Pulmonary artery endothelial cell (primary cell): ENCODE measurements at regions not wholly inside any gene's neighbourhood (a gene's known extent, or its start where the extent isn't known, plus 50 kb on each side); places are given as distances from the start of the nearest gene placed in this dataset.

Experiments
- DNase-seq: peaks from one replicate; pipeline ENCODE4 v3.0.0-alpha.2; 2011; ENCODE audit warnings: low read depth, low spot score

- DNase-seq: no peak
Observed at GRCh38 chr13:40488869-40489391, 177.5 kb downstream of the FOXO1 start.

GRCh38 chr13:40490086-40490758, 176.2 kb downstream of the FOXO1 start:
- no peak for DNase-seq

DNA sequence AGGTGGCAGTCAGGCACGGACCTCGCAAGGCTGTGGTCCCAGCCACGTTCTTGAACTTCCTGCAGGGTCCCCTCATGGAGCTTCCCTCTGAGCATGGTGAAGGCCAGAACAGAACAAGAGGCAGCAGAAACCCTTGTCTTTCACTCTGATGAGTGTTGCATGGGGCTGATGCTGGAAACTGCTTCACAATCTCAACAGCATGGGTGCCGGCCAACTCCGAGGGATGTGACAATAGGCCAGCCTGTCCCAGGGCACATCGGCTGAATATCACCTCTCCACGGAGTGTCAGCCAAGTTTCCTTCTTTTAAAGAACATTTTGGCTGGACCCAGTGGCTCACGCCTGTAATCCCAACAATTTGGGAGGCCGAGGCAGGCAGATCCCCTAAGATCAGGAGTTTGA, 173.9 kb downstream of the FOXO1 start:
- DNase-seq: no peak

GRCh38 chr13:40494513-40494912, 171.9 kb downstream of the FOXO1 start:
- no peak for DNase-seq

DNA sequence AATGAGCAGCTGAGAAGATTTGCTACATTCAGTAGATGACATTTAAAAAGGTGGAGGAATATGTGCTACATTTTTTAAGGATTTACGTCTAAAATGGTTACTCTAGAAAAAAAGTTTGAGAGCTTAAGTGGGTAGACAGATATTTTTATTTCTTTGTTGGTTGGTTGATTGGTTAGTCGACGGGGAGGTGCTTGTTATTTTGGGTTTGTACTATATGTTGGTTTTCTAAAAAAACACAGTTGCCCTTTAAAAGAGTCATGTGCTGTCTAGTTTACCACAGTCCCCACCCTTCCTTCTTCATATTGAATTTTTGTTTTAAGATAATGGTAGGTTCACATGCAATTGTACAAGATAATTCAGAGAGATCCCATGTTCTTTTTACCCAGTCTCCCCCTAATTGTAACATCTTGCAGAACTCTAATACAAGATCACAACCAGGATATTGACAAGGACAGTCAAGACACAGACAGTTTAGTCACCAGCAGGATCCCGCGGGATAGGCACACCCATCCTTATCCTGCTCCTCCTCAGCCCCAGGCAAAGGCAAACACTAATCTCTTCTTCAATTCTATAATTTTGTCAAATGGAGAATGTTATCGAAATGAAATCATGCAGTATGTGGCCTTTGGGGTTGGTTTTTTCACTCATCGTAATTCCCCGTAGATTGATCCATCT, 171.4 kb downstream of the FOXO1 start:
- no peak for DNase-seq

GRCh38 chr13:40495621-40496001, 170.8 kb downstream of the FOXO1 start:
- no peak for DNase-seq

DNA sequence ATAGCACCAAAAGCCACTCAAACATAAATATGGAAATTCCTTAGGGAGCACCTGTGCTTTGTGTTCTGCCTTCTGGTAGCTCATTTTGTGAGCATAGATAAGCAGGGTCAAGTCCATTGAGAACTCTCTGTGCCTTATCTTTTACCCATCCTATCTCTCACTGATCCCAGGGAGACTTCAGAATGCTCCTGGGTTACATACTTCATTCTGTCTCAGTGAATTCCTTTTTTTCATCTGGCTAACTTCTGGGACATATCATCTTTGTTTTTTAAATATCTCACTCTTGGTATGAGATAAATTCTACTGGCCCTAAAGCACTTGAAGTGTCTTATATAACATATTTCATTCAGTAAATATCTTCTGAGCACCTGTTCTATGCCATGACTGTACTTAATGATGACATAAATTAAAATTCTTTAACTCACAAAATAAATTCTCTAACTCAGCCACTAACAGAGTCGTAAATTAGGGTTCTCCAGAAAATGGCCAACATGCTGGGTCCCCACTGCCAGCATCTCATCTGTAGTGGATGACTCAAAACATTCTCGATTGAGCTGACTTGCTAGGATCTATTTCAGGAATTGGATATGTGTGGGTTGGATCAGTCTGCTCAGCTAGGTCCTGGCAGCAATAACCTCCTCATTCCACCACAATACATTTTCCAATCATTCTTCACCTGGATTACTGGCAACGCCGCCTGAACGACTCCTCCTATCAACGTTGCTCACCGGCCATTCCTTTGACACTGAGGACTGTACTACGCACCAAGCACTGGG, 170.2 kb downstream of the FOXO1 start:
- DNase-seq: no peak

DNA sequence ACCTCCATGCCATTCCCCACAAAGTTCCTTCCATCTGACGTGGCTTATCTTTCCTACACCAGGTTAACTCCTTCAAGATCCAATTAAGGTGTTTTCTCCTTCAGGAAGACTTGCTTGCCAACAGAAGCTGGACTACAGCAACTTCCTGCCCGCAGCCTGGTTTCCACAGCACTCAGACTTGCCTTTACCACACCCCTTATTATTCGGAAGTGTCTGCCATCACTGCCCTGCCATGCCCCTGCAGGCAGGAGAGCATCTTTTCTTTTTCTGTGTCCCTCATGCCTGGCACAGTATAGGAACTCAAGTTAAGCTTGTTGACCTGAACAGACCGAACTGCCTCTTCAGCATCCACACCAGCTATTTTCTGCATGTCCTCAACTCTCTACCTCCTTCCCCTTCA, 168.0 kb downstream of the FOXO1 start:
- DNase-seq: no peak

- DNase-seq: no peak
Observed at GRCh38 chr13:40502236-40502635, 164.2 kb downstream of the FOXO1 start.

DNA sequence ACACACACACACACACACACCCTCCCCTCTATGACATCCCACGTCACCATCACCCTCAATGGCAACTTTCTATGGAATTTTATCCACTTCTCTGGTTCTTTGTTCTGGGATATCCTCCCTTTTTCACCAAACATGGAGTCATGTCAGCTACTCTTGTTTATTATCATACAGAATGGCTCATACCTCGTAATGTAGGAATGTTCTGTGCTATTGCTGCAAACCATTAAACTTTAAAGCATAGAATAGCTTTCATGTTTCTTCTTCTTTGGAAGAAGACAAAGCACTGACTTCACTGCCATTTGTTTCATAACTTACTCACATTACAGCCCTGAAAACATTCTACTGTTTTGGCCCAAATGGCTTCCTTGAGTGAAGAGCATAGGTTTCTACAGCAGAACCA, 163.4 kb downstream of the FOXO1 start:
- no peak for DNase-seq

DNA sequence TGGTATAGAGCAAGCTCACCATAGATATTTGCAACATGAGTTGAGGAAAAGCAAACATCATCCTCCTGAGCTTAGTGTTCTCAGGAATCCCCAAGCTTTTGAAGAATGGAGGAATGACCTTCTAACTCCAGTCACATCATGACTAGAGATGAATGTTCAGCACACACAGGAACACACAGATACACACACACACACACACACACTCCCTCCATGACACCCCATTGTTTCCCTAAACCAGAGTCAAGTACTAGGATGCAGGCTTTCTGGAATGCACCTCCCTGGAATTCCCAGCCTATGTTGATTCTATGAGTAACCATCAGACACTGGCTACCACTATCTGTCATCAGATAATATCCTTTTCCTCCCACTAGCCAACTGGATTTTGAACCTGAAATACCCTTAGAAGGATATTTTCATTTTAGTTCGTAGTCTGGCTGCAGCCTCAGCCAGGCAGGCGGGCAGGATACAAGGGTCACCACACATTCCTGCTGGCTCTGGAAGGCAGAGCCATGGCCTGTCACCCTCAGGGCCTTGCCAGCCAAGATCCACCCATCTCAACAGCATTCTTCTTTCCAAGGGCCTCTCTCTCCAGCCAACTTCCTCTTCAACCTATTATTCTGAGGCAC, 162.4 kb downstream of the FOXO1 start:
- DNase-seq: peak; percentile 100

DNA sequence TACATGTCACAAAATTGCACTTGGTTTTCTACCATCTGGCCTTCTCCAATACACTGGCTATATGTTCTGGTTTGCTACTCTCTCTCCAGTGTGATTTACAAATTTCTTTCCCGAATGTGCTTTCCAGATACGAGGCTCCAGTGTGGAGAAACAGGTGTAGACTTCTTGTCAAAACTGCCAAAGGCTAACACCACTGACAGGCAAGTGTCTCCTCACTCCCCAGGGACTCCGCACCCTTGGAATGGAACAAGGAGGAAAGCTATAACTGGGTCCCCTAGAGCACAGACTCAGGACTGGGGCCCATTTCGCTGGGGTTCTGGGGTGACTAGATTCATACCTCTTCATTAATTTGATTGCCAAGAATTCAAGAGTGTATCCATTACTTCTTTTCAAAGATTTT, 161.8 kb downstream of the FOXO1 start:
- no peak for DNase-seq

- no peak for DNase-seq
Observed at GRCh38 chr13:40505196-40505595, 161.2 kb downstream of the FOXO1 start.
